Osteocyte (in vitro differentiated cells): ENCODE measurements at regions not wholly inside any gene's neighbourhood (a gene's known extent, or its start where the extent isn't known, plus 50 kb on each side); places are given as distances from the start of the nearest gene placed in this dataset.
"Not testable (repeated sequence)": the region's sequence is repeated elsewhere in the genome, so short reads cannot be mapped to it uniquely, and the experiment has no call there.

Experiments used
- DNase-seq: peaks from one replicate; pipeline ENCODE4 v3.0.0; 2021; ENCODE audit warnings: mixed read lengths; ENCODE audit not compliant: unreplicated experiment; ENCODE audit errors: extremely low spot score
- H3K27ac Mint-ChIP-seq: one replicate; pipeline ENCODE4 v1.8.0; 2021; ENCODE audit warnings: mild to moderate bottlenecking, mixed read lengths; ENCODE audit not compliant: unreplicated experiment
- H3K27me3 Mint-ChIP-seq: one replicate; pipeline ENCODE4 v1.8.0; 2021; ENCODE audit warnings: mixed read lengths; ENCODE audit not compliant: unreplicated experiment
- H3K36me3 Mint-ChIP-seq: one replicate; pipeline ENCODE4 v1.8.0; 2021; ENCODE audit warnings: mixed read lengths; ENCODE audit not compliant: unreplicated experiment
- H3K4me1 Mint-ChIP-seq: one replicate; pipeline ENCODE4 v1.8.0; 2021; ENCODE audit warnings: mixed read lengths; ENCODE audit not compliant: unreplicated experiment
- H3K4me3 Mint-ChIP-seq: one replicate; pipeline ENCODE4 v1.8.0; 2021; ENCODE audit warnings: mild to moderate bottlenecking, moderate library complexity, mixed read lengths; ENCODE audit not compliant: unreplicated experiment
- H3K9me3 Mint-ChIP-seq: one replicate; pipeline ENCODE4 v1.8.0; 2021; ENCODE audit warnings: mixed read lengths; ENCODE audit not compliant: unreplicated experiment
- CTCF ChIP-seq: fragments of 200-600 bp; sonication (generic); IDR thresholded peaks from 2 replicates; pipeline ENCODE4 v1.5.0; 2021; ENCODE audit warnings: antibody characterized with exemption, mild to moderate bottlenecking, moderate library complexity

GRCh38 chr5:40112875-40113274 is 566.8 kb upstream of the PTGER4 start:
- Mint-ChIP-seq H3K27ac (no peak overlapping the region), H3K27me3 (peaks cover 20% of the 10 kb centered on the region), H3K4me3 (no peak overlapping the region), H3K9me3 (peaks cover 3% of the 10 kb centered on the region), H3K36me3 (no peaks in the 10 kb centered on the region), H3K4me1 (peaks cover 32% of the 10 kb centered on the region)
- no peak for DNase-seq
- no peak for TF ChIP-seq CTCF

- not testable (repeated sequence) for H3K9me3 Mint-ChIP-seq, H3K27ac Mint-ChIP-seq, H3K4me3 Mint-ChIP-seq, H3K36me3 Mint-ChIP-seq, DNase-seq
- Mint-ChIP-seq H3K4me1 (peaks cover 32% of the 10 kb centered on the region), H3K27me3 (peaks cover 13% of the 10 kb centered on the region)
These were observed 568.7 kb upstream of the PTGER4 start for GRCh38 chr5:40111036-40111435.

GRCh38 chr5:40108764-40109390 is 570.8 kb upstream of the PTGER4 start:
- not testable (repeated sequence) for H3K36me3 Mint-ChIP-seq, DNase-seq, H3K4me3 Mint-ChIP-seq, H3K27me3 Mint-ChIP-seq
- H3K4me1 Mint-ChIP-seq: peaks cover 28% of the 10 kb centered on the region
- peaks cover 11% of the 10 kb centered on the region for H3K9me3 Mint-ChIP-seq
- peak overlapping the region; percentile 73 for H3K27ac Mint-ChIP-seq

- peaks cover 24% of the 10 kb centered on the region for H3K4me1 Mint-ChIP-seq
- not testable (repeated sequence) for DNase-seq, H3K27ac Mint-ChIP-seq, H3K36me3 Mint-ChIP-seq, H3K27me3 Mint-ChIP-seq, H3K4me3 Mint-ChIP-seq
- H3K9me3 Mint-ChIP-seq: peaks cover 15% of the 10 kb centered on the region
These were observed 571.9 kb upstream of the PTGER4 start for GRCh38 chr5:40107786-40108185.

- no peak for TF ChIP-seq CTCF
- Mint-ChIP-seq H3K4me1 (peaks cover 21% of the 10 kb centered on the region), H3K27me3 (peaks cover 2% of the 10 kb centered on the region), H3K27ac (no peak overlapping the region), H3K4me3 (no peak overlapping the region), H3K9me3 (peaks cover 15% of the 10 kb centered on the region), H3K36me3 (peaks cover 1% of the 10 kb centered on the region)
- no peak for DNase-seq
These were observed 572.9 kb upstream of the PTGER4 start for GRCh38 chr5:40106847-40107246.

GRCh38 chr5:40098313-40098712 is 581.4 kb upstream of the PTGER4 start:
- no peak overlapping the region for H3K4me3 Mint-ChIP-seq
- DNase-seq: no peak
- H3K9me3 Mint-ChIP-seq: no peaks in the 10 kb centered on the region
- no peak overlapping the region for H3K27ac Mint-ChIP-seq
- no peak for TF ChIP-seq CTCF
- H3K27me3 Mint-ChIP-seq: peaks cover 46% of the 10 kb centered on the region
- H3K4me1 Mint-ChIP-seq: no peaks in the 10 kb centered on the region
- no peaks in the 10 kb centered on the region for H3K36me3 Mint-ChIP-seq
